ENCODE measurements at regions not wholly inside any gene's neighbourhood (a gene's known extent, or its start where the extent isn't known, plus 50 kb on each side); places are given as distances from the start of the nearest gene placed in this dataset.

- TF ChIP-seq, protein P1, sequence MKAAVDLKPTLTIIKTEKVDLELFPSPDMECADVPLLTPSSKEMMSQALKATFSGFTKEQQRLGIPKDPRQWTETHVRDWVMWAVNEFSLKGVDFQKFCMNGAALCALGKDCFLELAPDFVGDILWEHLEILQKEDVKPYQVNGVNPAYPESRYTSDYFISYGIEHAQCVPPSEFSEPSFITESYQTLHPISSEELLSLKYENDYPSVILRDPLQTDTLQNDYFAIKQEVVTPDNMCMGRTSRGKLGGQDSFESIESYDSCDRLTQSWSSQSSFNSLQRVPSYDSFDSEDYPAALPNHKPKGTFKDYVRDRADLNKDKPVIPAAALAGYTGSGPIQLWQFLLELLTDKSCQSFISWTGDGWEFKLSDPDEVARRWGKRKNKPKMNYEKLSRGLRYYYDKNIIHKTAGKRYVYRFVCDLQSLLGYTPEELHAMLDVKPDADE (IDR thresholded peaks at IDR 0.05): no peak
- TF ChIP-seq STAT1 (IDR thresholded peaks at IDR 0.05; ENCODE audit: unreplicated experiment) (no peak), REST (IDR thresholded peaks at IDR 0.05; ENCODE audit: unreplicated experiment) (no peak), POLR2AphosphoS5 (IDR thresholded peaks at IDR 0.05; ENCODE audit: low read depth) (no peak), JUNB (IDR thresholded peaks at IDR 0.05; ENCODE audit: unreplicated experiment) (no peak)
Measured at GRCh38 chr5:110082194-110082593, 392.5 kb downstream of the MAN2A1 start (continued).

DNA sequence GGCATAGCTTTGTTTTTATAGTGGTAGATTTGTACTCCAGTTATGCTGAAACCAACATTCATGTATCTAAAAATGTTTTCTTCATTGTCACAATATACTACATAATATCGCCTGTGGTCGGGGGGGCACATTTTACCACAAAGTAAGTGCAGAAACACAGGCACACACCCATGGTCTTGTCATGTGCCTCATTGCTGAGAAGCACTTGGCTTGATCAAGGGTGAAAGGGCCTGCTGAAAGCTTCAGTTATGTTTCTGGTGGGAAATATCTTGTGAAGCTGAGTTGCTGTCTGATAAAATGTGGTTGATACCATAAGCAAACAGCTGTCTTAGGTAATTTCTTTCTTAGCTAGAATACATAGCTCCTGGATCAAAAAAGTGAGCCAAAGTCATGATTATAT, 393.1 kb downstream of the MAN2A1 start:
- H3K36me3 Mint-ChIP-seq (ENCODE audit: low read depth): no peaks in the 10 kb centered on the region
- 0 out of 2 replicates have a peak, but pooled peaks cover 3% of the 10 kb centered on the region for H3K9me2 ChIP-seq (ENCODE audit: insufficient read depth)

More for the DNA sequence above, 393.1 kb downstream of the MAN2A1 start:
- no peak overlapping the region for H3K27ac ChIP-seq (ENCODE audit: low read depth)
- H3K4me1 ChIP-seq (ENCODE audit: insufficient read depth): no peaks in the 10 kb centered on the region
- H3K9me3 Mint-ChIP-seq: no peaks in the 10 kb centered on the region
- DNase-seq (ENCODE audit: low spot score): no peak
- H3K27ac Mint-ChIP-seq: no peak overlapping the region
- H2AFZ ChIP-seq: no peak overlapping the region
- H3K4me3 ChIP-seq: no peak overlapping the region
- no peaks in the 10 kb centered on the region for H3K27me3 ChIP-seq (ENCODE audit: insufficient read depth)
- no peaks in the 10 kb centered on the region for H3K4me1 Mint-ChIP-seq
- H4K20me1 ChIP-seq (replicated peaks; ENCODE audit: insufficient read depth): no peaks in the 10 kb centered on the region
- no peak for ATAC-seq
- no peak overlapping the region for H3K4me2 ChIP-seq
- TF ChIP-seq NANOG (IDR thresholded peaks at IDR 0.05; ENCODE audit: borderline replicate concordance): no peak
- TF ChIP-seq ZNF462 (CRISPR knock-in tag; IDR thresholded peaks at IDR 0.05): no peak
- no peak for TF ChIP-seq POLR2AphosphoS5 (IDR thresholded peaks at IDR 0.05; ENCODE audit: low read depth)
- TF ChIP-seq REST (IDR thresholded peaks at IDR 0.05; ENCODE audit: unreplicated experiment): no peak
- TF ChIP-seq, protein P1 (IDR thresholded peaks at IDR 0.05): no peak
- no peak for TF ChIP-seq CREB1 (CRISPR knock-in tag; IDR thresholded peaks at IDR 0.05; ENCODE audit: low read depth)
- no peaks in the 10 kb centered on the region for H3K79me2 ChIP-seq (replicated peaks; ENCODE audit: insufficient read depth)
- H3F3A ChIP-seq (replicated peaks; ENCODE audit: low read depth): no peaks in the 10 kb centered on the region
- no peaks in the 10 kb centered on the region for H3K27me3 Mint-ChIP-seq (ENCODE audit: insufficient read depth, low read depth, poor library complexity)
- H3K36me3 ChIP-seq (ENCODE audit: insufficient read depth): no peaks in the 10 kb centered on the region
- H3K4me3 Mint-ChIP-seq: no peak overlapping the region

Measured in GM23338 (cell line).